ENCODE measurements at regions not wholly inside any gene's neighbourhood (a gene's known extent, or its start where the extent isn't known, plus 50 kb on each side); places are given as distances from the start of the nearest gene placed in this dataset.

GRCh38 chr18:4748975-4749374, 293.9 kb upstream of the DLGAP1 start:
- ATAC-seq (ENCODE audit: low read depth) (no peak), DNase-seq (no peak)
- POLR2A ChIA-PET = no interaction called here
- Mint-ChIP-seq H3K36me3 (ENCODE audit: low read depth) (no peaks in the 10 kb centered on the region), H3K4me1 (no peaks in the 10 kb centered on the region), H3K4me3 (no peak overlapping the region), H3K27me3 (no peaks in the 10 kb centered on the region), H3K27ac (no peak overlapping the region), H3K9me3 (peaks cover 15% of the 10 kb centered on the region)
- CTCF ChIA-PET = no interaction called here
- intact Hi-C loops (cut with micrococcal nuclease) = no loop called here
- TF ChIP-seq CTCF (IDR thresholded peaks at IDR 0.05) = no peak

DNA sequence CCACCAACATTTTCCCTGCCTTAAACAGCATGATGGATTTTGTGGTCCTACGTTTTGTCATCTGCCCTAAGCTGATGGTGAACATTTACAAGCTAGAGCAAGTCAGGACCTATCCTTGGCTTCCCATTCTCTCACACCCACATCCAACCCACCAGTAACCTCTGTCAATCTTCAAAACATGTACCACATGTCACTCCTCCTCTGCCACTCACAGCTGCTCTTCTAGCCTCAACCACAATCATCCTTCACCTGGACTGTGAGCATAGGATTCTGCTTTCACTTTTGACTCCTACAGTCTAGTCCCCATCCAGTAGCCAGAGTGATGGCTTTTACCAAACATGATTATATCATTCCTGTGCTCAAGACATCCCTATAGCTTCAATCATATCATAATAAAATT, 279.8 kb upstream of the DLGAP1 start:
- POLR2A ChIA-PET = no interaction called here
- no peaks in the 10 kb centered on the region for H3K27me3 Mint-ChIP-seq
- no peaks in the 10 kb centered on the region for H3K4me1 Mint-ChIP-seq
- H3K4me3 Mint-ChIP-seq = no peak overlapping the region
- no peak for TF ChIP-seq CTCF (IDR thresholded peaks at IDR 0.05)
- ATAC-seq (ENCODE audit: low read depth) (no peak), DNase-seq (no peak)
- intact Hi-C loops (cut with micrococcal nuclease) = no loop called here
- peaks cover 4% of the 10 kb centered on the region for H3K9me3 Mint-ChIP-seq
- no peaks in the 10 kb centered on the region for H3K36me3 Mint-ChIP-seq (ENCODE audit: low read depth)
- no peak overlapping the region for H3K27ac Mint-ChIP-seq
- CTCF ChIA-PET = no interaction called here

- Mint-ChIP-seq H3K36me3 (ENCODE audit: low read depth) (no peaks in the 10 kb centered on the region), H3K9me3 (peaks cover 4% of the 10 kb centered on the region), H3K4me1 (no peaks in the 10 kb centered on the region), H3K27me3 (no peaks in the 10 kb centered on the region), H3K27ac (no peak overlapping the region), H3K4me3 (no peak overlapping the region)
- intact Hi-C loops (cut with micrococcal nuclease) = no loop called here
- DNase-seq (no peak), ATAC-seq (ENCODE audit: low read depth) (no peak)
- CTCF ChIA-PET = no interaction called here
- TF ChIP-seq CTCF (IDR thresholded peaks at IDR 0.05) = no peak
- POLR2A ChIA-PET = no interaction called here
These were observed 278.9 kb upstream of the DLGAP1 start for GRCh38 chr18:4734021-4734420.

DNA sequence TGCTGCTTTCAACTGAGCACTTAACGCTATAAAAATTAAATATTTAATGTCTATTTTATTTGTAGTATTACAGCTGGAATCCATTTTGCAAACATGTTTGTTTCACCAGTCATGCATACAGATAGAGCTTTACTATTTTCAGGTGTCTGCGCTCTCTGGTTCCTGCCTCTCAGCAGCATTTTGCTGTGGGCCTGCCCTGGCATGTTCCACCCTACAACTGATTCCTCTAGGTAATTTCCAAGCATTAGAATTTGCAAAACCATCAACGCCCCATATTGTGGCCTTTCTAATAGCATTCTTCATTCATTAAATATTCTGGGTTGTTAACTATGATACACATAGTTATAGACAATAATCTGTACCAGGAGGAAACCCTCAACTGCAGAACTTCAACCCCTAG, 266.4 kb upstream of the DLGAP1 start:
- no peak for TF ChIP-seq CTCF (IDR thresholded peaks at IDR 0.05)
- DNase-seq (no peak), ATAC-seq (ENCODE audit: low read depth) (no peak)
- no peaks in the 10 kb centered on the region for H3K27me3 Mint-ChIP-seq
- intact Hi-C loops (cut with micrococcal nuclease) = no loop called here
- no peaks in the 10 kb centered on the region for H3K4me1 Mint-ChIP-seq
- no peaks in the 10 kb centered on the region for H3K36me3 Mint-ChIP-seq (ENCODE audit: low read depth)
- CTCF ChIA-PET = no interaction called here
- no peak overlapping the region for H3K4me3 Mint-ChIP-seq
- POLR2A ChIA-PET = no interaction called here
- H3K27ac Mint-ChIP-seq = no peak overlapping the region
- peaks cover 8% of the 10 kb centered on the region for H3K9me3 Mint-ChIP-seq

DNA sequence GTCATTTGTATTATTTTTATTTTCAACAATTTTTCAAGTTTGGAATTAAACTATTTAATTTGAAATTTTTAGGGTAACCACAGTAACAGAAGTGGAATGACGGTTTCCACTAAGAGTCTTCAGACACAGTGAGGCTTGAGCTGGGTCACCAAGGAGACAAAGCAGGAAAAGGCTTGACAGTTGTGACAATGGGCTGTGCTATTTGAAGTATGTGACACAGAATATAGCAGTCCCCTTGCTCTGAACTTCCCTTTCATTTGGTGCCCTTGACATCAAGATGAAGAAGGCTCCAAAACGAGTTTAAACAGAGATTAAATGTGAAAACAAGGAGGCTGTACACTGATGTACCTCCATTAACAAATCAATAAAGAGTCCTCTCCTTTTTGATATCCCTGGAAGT, 265.4 kb upstream of the DLGAP1 start:
- intact Hi-C loops (cut with micrococcal nuclease) = no loop called here

More for the DNA sequence above, 265.4 kb upstream of the DLGAP1 start:
- no peak overlapping the region for H3K4me3 Mint-ChIP-seq
- ChIA-PET CTCF (no interaction called here), POLR2A (no interaction called here)
- no peak overlapping the region for H3K27ac Mint-ChIP-seq
- ATAC-seq (ENCODE audit: low read depth) = no peak
- no peak for TF ChIP-seq CTCF (IDR thresholded peaks at IDR 0.05)
- no peaks in the 10 kb centered on the region for H3K36me3 Mint-ChIP-seq (ENCODE audit: low read depth)
- H3K9me3 Mint-ChIP-seq = peaks cover 4% of the 10 kb centered on the region
- no peaks in the 10 kb centered on the region for H3K4me1 Mint-ChIP-seq
- no peaks in the 10 kb centered on the region for H3K27me3 Mint-ChIP-seq
- DNase-seq = no peak
